ENCODE measurements at regions not wholly inside any gene's neighbourhood (a gene's known extent, or its start where the extent isn't known, plus 50 kb on each side); places are given as distances from the start of the nearest gene placed in this dataset.
A peak's percentile ranks its signal among the peaks of the same experiment; 100 is the strongest.

GRCh38 chr3:95965704-95966336 lies 848.6 kb upstream of the EPHA6 start:
- 49% methylated on average over 2 of the region's 2 CpGs for WGBS
- H3K36me3 ChIP-seq: no peaks in the 10 kb centered on the region
- TF ChIP-seq EP300 (IDR thresholded peaks at IDR 0.05) (no peak), POLR2AphosphoS5 (IDR thresholded peaks at IDR 0.05) (no peak), POLR2A (IDR thresholded peaks at IDR 0.05; ENCODE audit: low read depth) (no peak), CTCF (IDR thresholded peaks at IDR 0.05) (no peak)
- no peaks in the 10 kb centered on the region for H3K9me3 ChIP-seq
- no peaks in the 10 kb centered on the region for H3K27me3 ChIP-seq
- no peak for DNase-seq (ENCODE audit: extremely low spot score)
- intact Hi-C loops (cut with DNase I): no loop called here
- H3K4me3 ChIP-seq: no peak overlapping the region
- no peak overlapping the region for H3K27ac ChIP-seq (replicated peaks in 1 of 4)
- no peaks in the 10 kb centered on the region for H3K4me1 ChIP-seq

- no peaks in the 10 kb centered on the region for H3K4me1 ChIP-seq
- no peak for TF ChIP-seq POLR2AphosphoS5 (IDR thresholded peaks at IDR 0.05)
- TF ChIP-seq EP300 (IDR thresholded peaks at IDR 0.05): no peak
- TF ChIP-seq POLR2A (IDR thresholded peaks at IDR 0.05; ENCODE audit: low read depth): no peak
- no peak for TF ChIP-seq CTCF (IDR thresholded peaks at IDR 0.05)
- WGBS: 88% methylated on average over 2 of the region's 2 CpGs
- no peak for DNase-seq (ENCODE audit: extremely low spot score)
- peak overlapping the region in 2 of 4 donors; percentile 22 to 30 for H3K27ac ChIP-seq (replicated peaks in 1 of 4)
- no peaks in the 10 kb centered on the region for H3K9me3 ChIP-seq
- no peak overlapping the region for H3K4me3 ChIP-seq
- H3K27me3 ChIP-seq: no peaks in the 10 kb centered on the region
- intact Hi-C loops (cut with DNase I): no loop called here
- no peaks in the 10 kb centered on the region for H3K36me3 ChIP-seq
These were observed 842.8 kb upstream of the EPHA6 start for GRCh38 chr3:95971573-95971972.

GRCh38 chr3:95994338-95994737 lies 820.1 kb upstream of the EPHA6 start:
- 79% methylated on average over 4 of the region's 4 CpGs for WGBS
- Histone ChIP-seq H3K27me3 (no peaks in the 10 kb centered on the region), H3K4me1 (no peaks in the 10 kb centered on the region), H3K4me3 (no peak overlapping the region), H3K27ac (replicated peaks in 1 of 4) (no peak overlapping the region), H3K36me3 (no peaks in the 10 kb centered on the region), H3K9me3 (peaks cover 0 to 3% (median 0%) of the 10 kb centered on the region in 4 donors)
- intact Hi-C loops (cut with DNase I): no loop called here
- DNase-seq (ENCODE audit: extremely low spot score): no peak
- no peak for TF ChIP-seq POLR2A (IDR thresholded peaks at IDR 0.05; ENCODE audit: low read depth)

GRCh38 chr3:96000966-96001365 lies 813.4 kb upstream of the EPHA6 start:
- no peak for DNase-seq (ENCODE audit: extremely low spot score)
- no peaks in the 10 kb centered on the region for H3K9me3 ChIP-seq
- no peaks in the 10 kb centered on the region for H3K4me1 ChIP-seq
- H3K27ac ChIP-seq (replicated peaks in 1 of 4): no peak overlapping the region
- 82% methylated on average over 4 of the region's 4 CpGs for WGBS
- H3K4me3 ChIP-seq: no peak overlapping the region
- no peaks in the 10 kb centered on the region for H3K36me3 ChIP-seq
- intact Hi-C loops (cut with DNase I): no loop called here
- TF ChIP-seq POLR2AphosphoS5 (IDR thresholded peaks at IDR 0.05) (no peak), EP300 (IDR thresholded peaks at IDR 0.05) (no peak), POLR2A (IDR thresholded peaks at IDR 0.05; ENCODE audit: low read depth) (no peak), CTCF (IDR thresholded peaks at IDR 0.05) (no peak)
- H3K27me3 ChIP-seq: no peaks in the 10 kb centered on the region

- H3K27ac ChIP-seq (replicated peaks in 1 of 4): no peak overlapping the region
- TF ChIP-seq POLR2AphosphoS5 (IDR thresholded peaks at IDR 0.05) (no peak), POLR2A (IDR thresholded peaks at IDR 0.05; ENCODE audit: low read depth) (no peak), CTCF (IDR thresholded peaks at IDR 0.05) (no peak), EP300 (IDR thresholded peaks at IDR 0.05) (no peak)
- no peaks in the 10 kb centered on the region for H3K27me3 ChIP-seq
- H3K9me3 ChIP-seq: no peaks in the 10 kb centered on the region
- no peak for DNase-seq (ENCODE audit: extremely low spot score)
- intact Hi-C loops (cut with DNase I): no loop called here
- H3K4me1 ChIP-seq: no peaks in the 10 kb centered on the region
- H3K4me3 ChIP-seq: no peak overlapping the region
- no peaks in the 10 kb centered on the region for H3K36me3 ChIP-seq
These were observed 806.7 kb upstream of the EPHA6 start for GRCh38 chr3:96007650-96008195.
